Adrenal gland (tissue), 9 donors: ENCODE measurements at regions not wholly inside any gene's neighbourhood (a gene's known extent, or its start where the extent isn't known, plus 50 kb on each side); places are given as distances from the start of the nearest gene placed in this dataset.

Experiments
- DNase-seq, 7 donors: peaks; one replicate each; pipeline ENCODE4 v3.0.0-alpha.2; 2019 to 2020
- H3K27ac ChIP-seq, 5 donors: fragments of 200-600 bp; sonication (generic) in 4 of 5; 1 replicate in 3 of 5; 2 replicates in 2 of 5; pipeline versions ENCODE4 v1.5.1 to v1.8.0; 2016 to 2020; ENCODE audit warnings: mild to moderate bottlenecking in 1 of 5
- H3K27me3 ChIP-seq: fragments of 200-600 bp; 2 replicates; pipeline ENCODE4 v1.8.0; 2021
- H3K36me3 ChIP-seq, 2 donors: fragments of 200-600 bp; replicated peaks in 1 of 2; 1 replicate in 1 of 2; 2 replicates in 1 of 2; pipeline versions ENCODE4 v1.5.1 to v1.8.0; 2018 to 2022
- H3K4me1 ChIP-seq, 2 donors: fragments of 200-600 bp; replicated peaks in 1 of 2; 1 replicate in 1 of 2; 2 replicates in 1 of 2; pipeline versions ENCODE4 v1.5.1 to v1.8.0; 2018 to 2021
- H3K4me3 ChIP-seq, 4 donors: fragments of 200-600 bp; sonication (generic) in 3 of 4; one replicate each; pipeline ENCODE4 v1.5.1; 2016 to 2018
- H3K9me3 ChIP-seq, 3 donors: fragments of 200-600 bp; sonication (generic) in 1 of 3; replicated peaks in 1 of 3; 1 replicate in 2 of 3; 2 replicates in 1 of 3; pipeline versions ENCODE4 v1.5.1 to v1.8.0; 2016 to 2021
- POLR2A ChIP-seq, 2 donors: fragments of 450-650 bp; IDR thresholded peaks; one replicate each; pipeline ENCODE4 v1.6.1; 2017; ENCODE audit warnings: antibody characterized with exemption in 2 of 2, mild to moderate bottlenecking in 2 of 2, moderate library complexity in 1 of 2
- WGBS, 4 donors: extraction: QIAGEN DNeasy Blood & Tissue Kit in 2 of 4; methylation state at CpG; one replicate each; pipeline versions ENCODE4 v1.1.5 to v1.1.7; 2013 to 2017; 5-methylcytosine and 5-hydroxymethylcytosine counted together
- intact Hi-C, 2 donors: fragments of 100-400 bp; cut with DNase I; formaldehyde crosslinking; loops; one replicate each; pipeline versions ENCODE4 v1.14.1 to v1.15.0; 2022 to 2023
- TF ChIP-seq, protein P1 (sequence below), 6 experiments: fragments of 450-650 bp in 4 of 6; fragments of 200-600 bp in 2 of 6; sonication (generic) in 1 of 6; IDR thresholded peaks; 1 replicate in 5 of 6; 2 replicates in 1 of 6; pipeline versions ENCODE4 v1.5.1 to v1.8.0; 2016 to 2021; ENCODE audit warnings: antibody characterized with exemption in 6 of 6, mild to moderate bottlenecking in 2 of 6, moderate library complexity in 1 of 6
- donor health status: healthy with polysubstance abuse.
- donor health status: Bipolar disorder and iron deficiency.
- donor health status: DM: yes; HTN: yes; CAD: no.
- donor health status: DM: no; HTN: no; CAD: no.
- donor health status: DM: no; HTN: no; CAD: no.

DNA sequence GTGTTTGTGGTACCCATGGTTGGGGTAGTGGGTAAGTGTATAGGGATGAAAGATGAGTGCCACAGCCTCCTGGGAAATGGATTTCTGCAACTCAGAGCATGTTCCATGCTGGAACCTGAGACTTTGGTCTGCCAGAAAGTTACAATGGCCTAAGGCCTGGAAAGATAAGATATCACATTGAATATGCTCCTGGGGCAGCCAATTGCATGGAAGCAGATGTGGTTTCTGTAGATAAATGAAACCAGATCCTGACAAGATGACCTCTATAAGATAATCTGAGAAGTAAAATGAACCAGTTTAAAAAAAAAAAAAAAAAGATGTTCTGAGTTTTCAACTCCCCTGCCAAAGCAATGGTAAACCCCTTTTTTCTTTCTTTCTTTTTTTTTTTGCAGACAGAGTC is 91.4 kb upstream of the NCK2 start:
- no peaks in the 10 kb centered on the region for H3K27me3 ChIP-seq
- H3K9me3 ChIP-seq = no peaks in the 10 kb centered on the region
- DNase-seq = no peak
- intact Hi-C loops = no loop called here
- H3K36me3 ChIP-seq = no peaks in the 10 kb centered on the region
- no peak overlapping the region for H3K4me3 ChIP-seq
- TF ChIP-seq, protein P1, sequence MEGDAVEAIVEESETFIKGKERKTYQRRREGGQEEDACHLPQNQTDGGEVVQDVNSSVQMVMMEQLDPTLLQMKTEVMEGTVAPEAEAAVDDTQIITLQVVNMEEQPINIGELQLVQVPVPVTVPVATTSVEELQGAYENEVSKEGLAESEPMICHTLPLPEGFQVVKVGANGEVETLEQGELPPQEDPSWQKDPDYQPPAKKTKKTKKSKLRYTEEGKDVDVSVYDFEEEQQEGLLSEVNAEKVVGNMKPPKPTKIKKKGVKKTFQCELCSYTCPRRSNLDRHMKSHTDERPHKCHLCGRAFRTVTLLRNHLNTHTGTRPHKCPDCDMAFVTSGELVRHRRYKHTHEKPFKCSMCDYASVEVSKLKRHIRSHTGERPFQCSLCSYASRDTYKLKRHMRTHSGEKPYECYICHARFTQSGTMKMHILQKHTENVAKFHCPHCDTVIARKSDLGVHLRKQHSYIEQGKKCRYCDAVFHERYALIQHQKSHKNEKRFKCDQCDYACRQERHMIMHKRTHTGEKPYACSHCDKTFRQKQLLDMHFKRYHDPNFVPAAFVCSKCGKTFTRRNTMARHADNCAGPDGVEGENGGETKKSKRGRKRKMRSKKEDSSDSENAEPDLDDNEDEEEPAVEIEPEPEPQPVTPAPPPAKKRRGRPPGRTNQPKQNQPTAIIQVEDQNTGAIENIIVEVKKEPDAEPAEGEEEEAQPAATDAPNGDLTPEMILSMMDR (IDR thresholded peaks at IDR 0.05) = no peak
- no peak for TF ChIP-seq POLR2A (IDR thresholded peaks at IDR 0.05)
- H3K27ac ChIP-seq = no peak overlapping the region
- no peaks in the 10 kb centered on the region for H3K4me1 ChIP-seq

DNA sequence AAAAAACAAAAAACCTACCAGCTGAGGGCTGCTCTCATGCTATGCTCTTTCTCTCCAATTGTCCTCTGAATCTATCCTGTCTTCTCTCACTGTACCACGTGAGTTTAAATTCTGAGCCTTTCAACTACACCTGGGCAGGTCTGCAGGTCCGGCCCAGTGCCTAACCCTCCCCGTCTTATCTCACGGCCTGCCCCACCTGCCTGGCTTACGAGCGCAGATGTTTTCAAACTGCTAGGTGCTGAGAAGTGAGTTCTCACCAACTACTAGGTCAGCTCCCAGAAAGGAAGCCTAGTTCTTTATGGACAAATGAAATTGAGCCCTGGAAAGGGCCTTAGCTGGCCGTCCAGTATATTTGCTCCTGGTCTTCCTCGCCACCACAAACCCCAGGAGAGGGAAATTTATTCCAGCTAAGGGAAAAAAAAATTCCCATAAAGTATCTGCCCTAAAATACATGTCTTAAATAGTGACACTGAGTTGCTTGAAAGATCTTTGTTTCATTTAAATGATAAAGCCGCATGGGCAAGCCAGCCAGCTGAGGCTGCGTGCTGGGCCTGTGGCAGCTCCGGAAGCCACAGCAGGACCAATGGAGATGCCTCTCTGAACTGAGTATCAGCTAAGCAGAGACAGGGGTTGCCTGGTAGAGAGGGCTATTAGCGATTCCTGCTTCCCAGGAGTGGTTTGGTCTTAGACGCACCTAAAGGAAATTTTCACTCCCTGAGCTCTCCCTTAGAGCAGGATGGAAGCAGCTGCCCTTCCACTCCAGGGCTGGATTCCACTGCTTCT is 92.5 kb upstream of the NCK2 start:
- intact Hi-C loops = no loop called here
- DNase-seq = no peak
- Histone ChIP-seq H3K36me3 (no peaks in the 10 kb centered on the region), H3K4me3 (no peak overlapping the region), H3K27ac (no peak overlapping the region), H3K27me3 (no peaks in the 10 kb centered on the region), H3K9me3 (no peaks in the 10 kb centered on the region), H3K4me1 (no peaks in the 10 kb centered on the region)
- WGBS, 4 donors = 94 to 96% (median 95%) methylated on average over 13 of the region's 13 CpGs
- TF ChIP-seq, protein P1 (IDR thresholded peaks at IDR 0.05) = no peak
- TF ChIP-seq POLR2A (IDR thresholded peaks at IDR 0.05) = no peak

DNA sequence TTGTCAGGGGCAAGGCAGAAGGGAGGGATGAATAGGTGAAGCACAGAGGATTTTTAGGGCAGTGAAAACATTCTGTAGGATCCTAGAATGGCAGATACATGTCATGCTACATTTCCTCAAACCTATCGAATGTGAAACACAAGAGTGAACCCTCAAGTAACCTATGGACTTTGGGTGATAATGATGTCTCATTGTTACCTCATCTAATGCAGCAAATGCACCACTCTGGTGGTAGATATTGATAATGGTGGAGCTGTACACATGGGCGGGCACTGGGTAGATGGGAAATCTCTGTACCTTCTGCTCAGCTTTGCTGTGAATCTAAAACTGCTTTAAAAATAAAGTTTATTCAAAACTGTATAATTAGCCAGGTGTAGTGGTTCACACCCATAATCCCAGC is 95.2 kb upstream of the NCK2 start:
- H3K9me3 ChIP-seq = no peaks in the 10 kb centered on the region
- DNase-seq = no peak
- WGBS, 4 donors = 50 to 97% (median 89%) methylated on average over 2 of the region's 2 CpGs
- H3K27me3 ChIP-seq = no peaks in the 10 kb centered on the region
- H3K36me3 ChIP-seq = no peaks in the 10 kb centered on the region
- no peak for TF ChIP-seq POLR2A (IDR thresholded peaks at IDR 0.05)
- TF ChIP-seq, protein P1 (IDR thresholded peaks at IDR 0.05) = no peak
- H3K27ac ChIP-seq = no peak overlapping the region
- H3K4me3 ChIP-seq = no peak overlapping the region
- no peaks in the 10 kb centered on the region for H3K4me1 ChIP-seq
- intact Hi-C loops = no loop called here

DNA sequence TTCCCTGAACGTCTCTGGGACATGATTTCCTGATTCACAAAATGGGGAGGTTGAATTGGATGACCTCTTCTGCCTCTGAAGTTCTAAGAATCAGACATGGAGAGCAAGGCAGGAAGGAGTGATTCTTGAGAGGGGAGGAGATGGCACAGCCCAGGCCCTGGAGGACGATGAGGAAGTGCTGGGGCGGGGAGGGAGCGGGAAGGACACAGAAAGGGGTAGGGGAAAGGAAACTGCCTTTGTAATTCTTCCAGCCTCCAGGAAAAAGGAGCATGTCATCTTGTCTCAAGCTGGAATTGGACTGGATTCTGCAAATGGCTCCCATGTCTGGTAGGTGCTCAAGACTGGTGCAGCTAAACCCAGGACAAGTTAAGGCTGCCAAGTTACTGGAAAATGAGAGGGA is 97.0 kb upstream of the NCK2 start:
- no peak overlapping the region for H3K4me3 ChIP-seq
- WGBS, 4 donors = 68 to 84% (median 77%) methylated on average over 3 to 4 of the region's 4 CpGs
- H3K9me3 ChIP-seq = no peaks in the 10 kb centered on the region
- intact Hi-C loops = no loop called here
- TF ChIP-seq, protein P1 (IDR thresholded peaks at IDR 0.05) = no peak
- no peak for TF ChIP-seq POLR2A (IDR thresholded peaks at IDR 0.05)
- H3K27me3 ChIP-seq = no peaks in the 10 kb centered on the region
- no peaks in the 10 kb centered on the region for H3K4me1 ChIP-seq
- no peak for DNase-seq
- no peak overlapping the region for H3K27ac ChIP-seq
- H3K36me3 ChIP-seq = no peaks in the 10 kb centered on the region
